ENCODE measurements at regions not wholly inside any gene's neighbourhood (a gene's known extent, or its start where the extent isn't known, plus 50 kb on each side); places are given as distances from the start of the nearest gene placed in this dataset.
"Not testable (repeated sequence)": the region's sequence is repeated elsewhere in the genome, so short reads cannot be mapped to it uniquely, and the experiment has no call there.

DNA sequence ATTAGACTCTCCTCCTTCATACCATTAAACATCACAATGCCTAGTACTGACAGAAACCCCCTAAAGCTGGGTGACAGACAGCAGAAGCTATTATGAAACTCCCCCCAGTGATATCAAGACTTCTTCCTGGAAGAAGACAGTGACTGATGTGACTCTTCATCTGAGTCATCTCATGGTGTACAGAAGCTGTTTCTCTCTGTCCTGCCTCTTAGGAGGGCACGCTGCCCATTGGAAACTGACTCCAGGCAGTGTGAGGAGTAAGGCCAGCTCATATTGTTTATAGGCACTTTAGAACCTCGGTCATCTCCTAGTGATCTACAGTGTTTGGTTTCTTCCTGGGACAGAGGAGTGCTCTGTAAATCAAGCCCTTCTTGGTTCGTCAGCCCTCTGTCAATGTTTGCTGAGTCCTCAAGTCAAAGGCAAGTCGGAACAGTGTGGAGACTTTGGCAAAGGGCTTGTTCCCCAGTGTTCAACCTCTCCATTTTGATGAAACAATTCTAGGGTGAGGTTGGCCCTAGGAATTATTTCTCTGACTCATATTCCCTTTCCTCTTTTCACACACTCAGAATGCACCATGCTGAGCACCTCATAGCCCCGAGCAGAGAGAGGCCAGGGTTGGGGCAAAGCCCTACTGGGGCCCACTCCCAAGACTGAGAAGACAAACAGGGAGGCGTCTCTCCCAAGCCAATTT is 172.5 kb upstream of the TMEM45B start:
- TF ChIP-seq, protein P1, sequence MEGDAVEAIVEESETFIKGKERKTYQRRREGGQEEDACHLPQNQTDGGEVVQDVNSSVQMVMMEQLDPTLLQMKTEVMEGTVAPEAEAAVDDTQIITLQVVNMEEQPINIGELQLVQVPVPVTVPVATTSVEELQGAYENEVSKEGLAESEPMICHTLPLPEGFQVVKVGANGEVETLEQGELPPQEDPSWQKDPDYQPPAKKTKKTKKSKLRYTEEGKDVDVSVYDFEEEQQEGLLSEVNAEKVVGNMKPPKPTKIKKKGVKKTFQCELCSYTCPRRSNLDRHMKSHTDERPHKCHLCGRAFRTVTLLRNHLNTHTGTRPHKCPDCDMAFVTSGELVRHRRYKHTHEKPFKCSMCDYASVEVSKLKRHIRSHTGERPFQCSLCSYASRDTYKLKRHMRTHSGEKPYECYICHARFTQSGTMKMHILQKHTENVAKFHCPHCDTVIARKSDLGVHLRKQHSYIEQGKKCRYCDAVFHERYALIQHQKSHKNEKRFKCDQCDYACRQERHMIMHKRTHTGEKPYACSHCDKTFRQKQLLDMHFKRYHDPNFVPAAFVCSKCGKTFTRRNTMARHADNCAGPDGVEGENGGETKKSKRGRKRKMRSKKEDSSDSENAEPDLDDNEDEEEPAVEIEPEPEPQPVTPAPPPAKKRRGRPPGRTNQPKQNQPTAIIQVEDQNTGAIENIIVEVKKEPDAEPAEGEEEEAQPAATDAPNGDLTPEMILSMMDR (IDR thresholded peaks at IDR 0.05) = no peak
- H3K4me3 ChIP-seq = no peak overlapping the region
- no peak overlapping the region for H3K27ac ChIP-seq
- DNase-seq (ENCODE audit: low spot score) = no peak

GRCh38 chr11:129644326-129644725 is 171.3 kb upstream of the TMEM45B start:
- Histone ChIP-seq H3K4me3 (no peak overlapping the region), H3K27ac (no peak overlapping the region)
- TF ChIP-seq, protein P1 (IDR thresholded peaks at IDR 0.05) = no peak
- DNase-seq (ENCODE audit: low spot score) = no peak

DNA sequence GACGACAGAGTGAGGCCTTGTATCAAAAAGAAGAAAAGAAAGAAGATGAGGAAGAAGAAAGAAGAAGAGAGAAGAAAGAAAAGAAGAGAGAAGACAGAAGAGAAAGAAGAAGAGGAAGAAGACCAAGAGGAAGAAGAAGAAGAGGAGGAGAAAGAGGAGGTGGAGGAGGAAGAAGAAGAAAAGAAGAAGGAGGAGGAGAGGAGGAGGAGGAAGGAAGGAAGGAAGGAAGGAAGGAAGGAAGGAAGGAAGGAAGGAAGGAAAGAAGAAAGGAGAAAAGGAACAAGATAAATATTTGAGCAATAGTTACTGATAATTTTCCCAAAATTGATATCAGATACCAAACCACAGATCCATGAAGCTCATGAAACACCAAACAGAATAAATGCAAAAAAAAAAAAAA is 169.7 kb upstream of the TMEM45B start:
- TF ChIP-seq, protein P1 (IDR thresholded peaks at IDR 0.05) = no peak
- Histone ChIP-seq H3K4me3 (no peak overlapping the region), H3K27ac (no peak overlapping the region)
- DNase-seq (ENCODE audit: low spot score) = no peak

DNA sequence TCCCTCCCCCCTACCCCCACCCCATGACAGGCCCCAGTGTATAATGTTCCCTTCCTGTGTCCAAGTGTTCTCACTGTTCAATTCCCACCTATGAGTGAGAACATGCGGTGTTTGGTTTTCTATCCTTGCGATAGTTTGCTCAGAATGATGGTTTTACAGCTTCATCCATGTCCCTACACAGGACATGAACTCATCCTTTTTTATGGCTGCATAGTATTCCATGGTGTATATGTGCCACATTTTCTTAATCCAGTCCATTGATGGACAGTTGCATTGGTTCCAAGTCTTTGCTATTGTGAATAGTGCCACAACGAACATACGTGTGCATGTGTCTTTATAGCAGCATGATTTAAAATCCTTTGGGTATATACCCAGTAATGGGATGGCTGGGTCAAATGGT is 165.6 kb upstream of the TMEM45B start:
- not testable (repeated sequence) for H3K27ac ChIP-seq; DNase-seq (ENCODE audit: low spot score); H3K4me3 ChIP-seq

DNA sequence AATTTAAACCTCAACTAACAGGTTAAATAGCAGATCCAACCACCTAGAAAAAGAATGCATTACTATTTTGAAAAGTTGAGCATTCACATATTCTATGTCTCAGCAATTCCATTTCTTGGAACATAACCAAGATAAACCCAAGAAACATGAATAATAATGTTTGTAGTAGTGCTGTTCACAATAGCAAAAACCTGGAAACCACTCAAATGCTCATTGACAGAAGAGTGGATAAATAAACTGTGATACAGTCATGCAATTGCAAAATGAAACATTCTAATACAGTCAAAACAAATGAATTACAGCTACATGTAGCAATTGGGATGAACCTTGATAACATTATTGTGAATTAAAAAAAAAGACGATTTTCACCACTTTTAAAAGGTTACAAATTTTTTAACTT is 162.8 kb upstream of the TMEM45B start:
- Histone ChIP-seq H3K4me3 (no peak overlapping the region), H3K27ac (no peak overlapping the region)
- TF ChIP-seq, protein P1 (IDR thresholded peaks at IDR 0.05) = no peak
- no peak for DNase-seq (ENCODE audit: low spot score)

GRCh38 chr11:129655247-129655832 is 160.3 kb upstream of the TMEM45B start:
- Histone ChIP-seq H3K27ac (no peak overlapping the region), H3K4me3 (no peak overlapping the region)
- TF ChIP-seq, protein P1 (IDR thresholded peaks at IDR 0.05) = no peak
- DNase-seq (ENCODE audit: low spot score) = no peak

DNA sequence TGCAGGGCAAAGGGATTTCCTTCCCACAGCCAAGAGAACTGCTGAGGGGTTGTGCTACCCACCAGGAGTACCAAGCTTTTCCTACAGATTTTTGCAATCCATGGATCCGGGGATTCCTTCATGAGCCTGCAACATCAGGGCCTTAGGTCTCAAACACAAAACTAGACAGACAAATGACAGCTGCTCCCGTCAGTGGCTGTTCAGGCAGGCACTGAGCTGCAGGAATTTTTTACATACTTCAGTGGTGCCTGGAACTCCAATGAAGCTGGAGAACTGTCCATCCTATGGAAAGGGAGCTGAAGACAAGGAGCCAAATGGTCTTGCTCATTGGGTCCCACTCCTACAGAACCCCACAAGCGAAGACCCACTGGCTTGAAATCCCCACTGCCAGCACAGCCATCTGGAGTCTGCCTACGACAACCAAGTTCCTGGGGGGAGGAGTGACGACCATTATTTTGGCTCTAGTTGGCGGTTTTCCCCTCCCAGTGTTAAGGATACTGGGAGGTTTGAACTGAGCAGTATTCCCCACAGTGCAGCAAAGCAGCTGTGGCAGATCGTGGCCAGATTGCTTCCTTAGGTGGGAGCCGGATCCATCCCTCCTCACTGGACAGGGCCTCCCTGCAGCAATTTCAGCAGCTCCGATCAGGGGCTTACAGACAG is 157.7 kb upstream of the TMEM45B start:
- H3K4me3 ChIP-seq = no peak overlapping the region
- H3K27ac ChIP-seq = no peak overlapping the region
- DNase-seq (ENCODE audit: low spot score) = no peak
- TF ChIP-seq, protein P1 (IDR thresholded peaks at IDR 0.05) = no peak

Measured in coronary artery (tissue), 2 donors.